ENCODE measurements at regions not wholly inside any gene's neighbourhood (a gene's known extent, or its start where the extent isn't known, plus 50 kb on each side); places are given as distances from the start of the nearest gene placed in this dataset.

DNA sequence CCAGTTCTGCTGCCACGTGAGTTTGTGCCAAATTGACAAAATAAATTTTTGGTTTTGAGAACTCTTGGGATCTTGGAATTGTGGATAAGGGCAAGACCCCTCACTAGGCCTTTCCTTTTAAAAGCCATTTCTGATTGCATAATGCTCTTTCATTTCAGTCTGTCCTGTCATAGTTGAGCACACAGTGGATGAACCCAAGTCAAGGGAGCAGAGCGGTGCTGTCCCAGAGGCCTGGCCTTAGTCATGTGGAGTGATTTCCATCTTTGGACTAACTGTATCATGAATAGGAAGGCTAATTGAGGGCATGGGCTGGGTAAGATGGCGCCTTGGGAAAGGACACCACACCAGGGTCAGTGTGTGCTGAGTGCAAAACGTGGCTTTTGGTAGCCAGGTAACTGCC lies 304.0 kb downstream of the UACA start:
- intact Hi-C loops (cut with micrococcal nuclease; ENCODE audit: unreplicated experiment) = no loop called here
- ChIA-PET CTCF (no interaction called here), POLR2A (ENCODE audit: low non-redundant PET) (no interaction called here)
- no peak for DNase-seq (ENCODE audit: low spot score)
- no TSS peak for BruUV-seq (replicated peaks)
- no peak overlapping the region for H3K27ac ChIP-seq (ENCODE audit: low read depth, low read length, poor library complexity, severe bottlenecking)
- H3K4me1 ChIP-seq (ENCODE audit: insufficient read depth, low read length, poor library complexity, severe bottlenecking) = no peaks in the 10 kb centered on the region
- no peaks in the 10 kb centered on the region for H3K36me3 ChIP-seq (ENCODE audit: insufficient read depth, low read length, poor library complexity, severe bottlenecking)
- no peak overlapping the region for H3K4me3 ChIP-seq (ENCODE audit: low read depth, low read length, poor library complexity, severe bottlenecking)
- H3K9me3 ChIP-seq (ENCODE audit: low read depth, low read length, poor library complexity, severe bottlenecking) = no peaks in the 10 kb centered on the region
- H3K27me3 ChIP-seq (replicated peaks; ENCODE audit: insufficient read depth, low read depth, low read length, poor library complexity) = no peaks in the 10 kb centered on the region
- TF ChIP-seq, protein P1, sequence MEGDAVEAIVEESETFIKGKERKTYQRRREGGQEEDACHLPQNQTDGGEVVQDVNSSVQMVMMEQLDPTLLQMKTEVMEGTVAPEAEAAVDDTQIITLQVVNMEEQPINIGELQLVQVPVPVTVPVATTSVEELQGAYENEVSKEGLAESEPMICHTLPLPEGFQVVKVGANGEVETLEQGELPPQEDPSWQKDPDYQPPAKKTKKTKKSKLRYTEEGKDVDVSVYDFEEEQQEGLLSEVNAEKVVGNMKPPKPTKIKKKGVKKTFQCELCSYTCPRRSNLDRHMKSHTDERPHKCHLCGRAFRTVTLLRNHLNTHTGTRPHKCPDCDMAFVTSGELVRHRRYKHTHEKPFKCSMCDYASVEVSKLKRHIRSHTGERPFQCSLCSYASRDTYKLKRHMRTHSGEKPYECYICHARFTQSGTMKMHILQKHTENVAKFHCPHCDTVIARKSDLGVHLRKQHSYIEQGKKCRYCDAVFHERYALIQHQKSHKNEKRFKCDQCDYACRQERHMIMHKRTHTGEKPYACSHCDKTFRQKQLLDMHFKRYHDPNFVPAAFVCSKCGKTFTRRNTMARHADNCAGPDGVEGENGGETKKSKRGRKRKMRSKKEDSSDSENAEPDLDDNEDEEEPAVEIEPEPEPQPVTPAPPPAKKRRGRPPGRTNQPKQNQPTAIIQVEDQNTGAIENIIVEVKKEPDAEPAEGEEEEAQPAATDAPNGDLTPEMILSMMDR (conservative IDR thresholded peaks at IDR 0.05; ENCODE audit: low read depth, low read length) = no peak
- TF ChIP-seq EZH2 (IDR thresholded peaks at IDR 0.05; ENCODE audit: borderline replicate concordance, low read depth, low read length, poor library complexity, severe bottlenecking) = no peak

DNA sequence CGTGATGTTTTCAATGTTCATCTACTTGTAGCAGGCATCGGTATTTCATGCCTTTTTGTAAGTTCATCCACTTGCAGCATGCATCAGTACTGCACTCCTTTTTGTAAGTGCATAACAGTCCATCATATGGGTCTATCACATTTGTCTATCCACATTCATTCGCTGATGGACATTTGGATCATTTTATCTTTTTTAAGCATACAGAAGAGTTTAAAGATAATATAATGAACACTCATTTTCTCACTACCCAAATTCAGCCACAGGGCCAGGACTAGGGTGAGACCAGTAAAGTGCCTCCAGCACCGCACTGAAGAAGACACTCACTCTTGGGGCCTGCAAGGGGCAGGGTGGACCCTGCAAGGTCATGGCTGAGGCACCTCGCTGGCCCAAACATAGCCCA lies 309.6 kb downstream of the UACA start:
- no peaks in the 10 kb centered on the region for H3K36me3 ChIP-seq (ENCODE audit: insufficient read depth, low read length, poor library complexity, severe bottlenecking)
- H3K4me3 ChIP-seq (ENCODE audit: low read depth, low read length, poor library complexity, severe bottlenecking) = no peak overlapping the region
- ChIA-PET POLR2A (ENCODE audit: low non-redundant PET) (no interaction called here), CTCF (no interaction called here)
- no peaks in the 10 kb centered on the region for H3K9me3 ChIP-seq (ENCODE audit: low read depth, low read length, poor library complexity, severe bottlenecking)
- no peaks in the 10 kb centered on the region for H3K4me1 ChIP-seq (ENCODE audit: insufficient read depth, low read length, poor library complexity, severe bottlenecking)
- H3K27me3 ChIP-seq (replicated peaks; ENCODE audit: insufficient read depth, low read depth, low read length, poor library complexity) = no peaks in the 10 kb centered on the region
- intact Hi-C loops (cut with micrococcal nuclease; ENCODE audit: unreplicated experiment) = no loop called here
- TF ChIP-seq, protein P1 (conservative IDR thresholded peaks at IDR 0.05; ENCODE audit: low read depth, low read length) = no peak
- TF ChIP-seq EZH2 (IDR thresholded peaks at IDR 0.05; ENCODE audit: borderline replicate concordance, low read depth, low read length, poor library complexity, severe bottlenecking) = no peak
- no peak for DNase-seq (ENCODE audit: low spot score)
- H3K27ac ChIP-seq (ENCODE audit: low read depth, low read length, poor library complexity, severe bottlenecking) = no peak overlapping the region
- BruUV-seq (replicated peaks) = no TSS peak

DNA sequence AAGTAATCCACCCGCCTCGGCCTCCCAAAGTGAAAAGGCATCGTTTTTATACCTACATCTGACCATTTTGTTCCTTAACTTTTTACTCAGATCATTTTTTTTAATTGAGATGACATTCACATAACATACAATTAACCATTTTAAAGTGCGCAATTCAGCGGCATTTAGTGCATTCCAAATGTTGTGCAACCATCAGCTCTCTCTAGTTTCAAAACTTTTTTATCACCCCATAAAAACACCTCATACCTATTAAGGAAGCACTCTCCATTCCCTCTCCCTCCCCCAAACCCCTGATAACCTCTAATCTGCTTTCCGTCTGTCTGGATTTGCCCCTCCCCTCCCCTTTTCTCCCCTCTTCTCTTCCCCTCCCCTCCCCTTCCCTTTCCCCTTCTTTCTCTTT lies 310.1 kb downstream of the UACA start:
- no peak for DNase-seq (ENCODE audit: low spot score)
- TF ChIP-seq, protein P1 (conservative IDR thresholded peaks at IDR 0.05; ENCODE audit: low read depth, low read length) = no peak
- TF ChIP-seq EZH2 (IDR thresholded peaks at IDR 0.05; ENCODE audit: borderline replicate concordance, low read depth, low read length, poor library complexity, severe bottlenecking) = no peak
- no TSS peak for BruUV-seq (replicated peaks)
- intact Hi-C loops (cut with micrococcal nuclease; ENCODE audit: unreplicated experiment) = no loop called here
- H3K4me1 ChIP-seq (ENCODE audit: insufficient read depth, low read length, poor library complexity, severe bottlenecking) = no peaks in the 10 kb centered on the region
- no peak overlapping the region for H3K27ac ChIP-seq (ENCODE audit: low read depth, low read length, poor library complexity, severe bottlenecking)
- no peaks in the 10 kb centered on the region for H3K36me3 ChIP-seq (ENCODE audit: insufficient read depth, low read length, poor library complexity, severe bottlenecking)
- POLR2A ChIA-PET (ENCODE audit: low non-redundant PET) = no interaction called here
- no peaks in the 10 kb centered on the region for H3K9me3 ChIP-seq (ENCODE audit: low read depth, low read length, poor library complexity, severe bottlenecking)
- no peak overlapping the region for H3K4me3 ChIP-seq (ENCODE audit: low read depth, low read length, poor library complexity, severe bottlenecking)
- H3K27me3 ChIP-seq (replicated peaks; ENCODE audit: insufficient read depth, low read depth, low read length, poor library complexity) = no peaks in the 10 kb centered on the region
- CTCF ChIA-PET = no interaction called here

All from A673 (cell line).